K562 (cell line): ENCODE measurements at regions not wholly inside any gene's neighbourhood (a gene's known extent, or its start where the extent isn't known, plus 50 kb on each side); places are given as distances from the start of the nearest gene placed in this dataset.

Experiments
- COPS2 ChIP-seq: fragments of 450-650 bp; conservative IDR thresholded peaks from 2 replicates; pipeline ENCODE4 v1.6.1; 2016; ENCODE audit warnings: mild to moderate bottlenecking, moderate library complexity
- NFE2L1 ChIP-seq: fragments of 450-650 bp; IDR thresholded peaks from 2 replicates; pipeline ENCODE4 v1.6.1; 2016; ENCODE audit warnings: missing genetic modification characterization, low read depth, mild to moderate bottlenecking, missing compliant biosample characterization, moderate library complexity, borderline replicate concordance
- SMAD3 ChIP-seq: fragments of 450-650 bp; formaldehyde crosslinking; conservative IDR thresholded peaks from 2 replicates; pipeline ENCODE4 v1.4.0; 2020; ENCODE audit warnings: mild to moderate bottlenecking
- ZNF445 ChIP-seq: fragments of 250-450 bp; sonication (Bioruptor Pico); IDR thresholded peaks from 2 replicates; pipeline ENCODE4 v1.4.0; 2020; ENCODE audit warnings: low read depth, mild to moderate bottlenecking, moderate library complexity
- TF ChIP-seq, protein P1 (sequence below): fragments of 250-450 bp; sonication (Bioruptor Pico); IDR thresholded peaks from 2 replicates; pipeline ENCODE4 v1.8.0; 2021; ENCODE audit warnings: mild to moderate bottlenecking, moderate library complexity
- TF ChIP-seq, protein P2 (sequence below), 3 experiments: IDR thresholded peaks in 2 of 3; conservative IDR thresholded peaks in 1 of 3; 2 replicates each; pipeline ENCODE4 v1.5.1; 2011 to 2012; ENCODE audit warnings: low read length in 3 of 3, mild to moderate bottlenecking in 3 of 3, control low read depth in 2 of 3, improper control_type of control experiment in 1 of 3, inconsistent platforms in 1 of 3, low read depth in 1 of 3, mixed read lengths in 1 of 3, moderate library complexity in 1 of 3; ENCODE audit not compliant: insufficient read depth in 2 of 3

DNA sequence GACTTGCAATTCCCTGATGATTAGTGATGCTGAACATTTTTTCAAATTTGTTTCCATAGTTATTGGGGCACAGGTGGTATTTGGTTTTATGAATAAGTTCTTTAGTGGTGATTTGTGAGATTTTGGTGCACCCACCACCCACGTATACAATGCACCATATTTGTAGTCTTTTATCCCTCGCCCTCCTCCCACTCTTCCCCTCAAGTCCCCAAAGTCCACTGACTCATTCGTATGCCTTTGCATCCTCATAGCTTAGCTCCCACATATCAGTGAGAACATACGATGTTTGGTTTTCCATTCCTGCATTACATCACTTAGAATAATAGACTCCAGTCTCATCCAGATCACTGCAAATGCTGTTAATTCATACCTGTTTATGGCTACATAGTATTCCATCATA, 167.3 kb downstream of the MYLK4 start:
- TF ChIP-seq, protein P1, sequence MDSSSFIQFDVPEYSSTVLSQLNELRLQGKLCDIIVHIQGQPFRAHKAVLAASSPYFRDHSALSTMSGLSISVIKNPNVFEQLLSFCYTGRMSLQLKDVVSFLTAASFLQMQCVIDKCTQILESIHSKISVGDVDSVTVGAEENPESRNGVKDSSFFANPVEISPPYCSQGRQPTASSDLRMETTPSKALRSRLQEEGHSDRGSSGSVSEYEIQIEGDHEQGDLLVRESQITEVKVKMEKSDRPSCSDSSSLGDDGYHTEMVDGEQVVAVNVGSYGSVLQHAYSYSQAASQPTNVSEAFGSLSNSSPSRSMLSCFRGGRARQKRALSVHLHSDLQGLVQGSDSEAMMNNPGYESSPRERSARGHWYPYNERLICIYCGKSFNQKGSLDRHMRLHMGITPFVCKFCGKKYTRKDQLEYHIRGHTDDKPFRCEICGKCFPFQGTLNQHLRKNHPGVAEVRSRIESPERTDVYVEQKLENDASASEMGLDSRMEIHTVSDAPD (CRISPR knock-in tag), result no peak
- TF ChIP-seq COPS2, result no peak
- TF ChIP-seq ZNF445, result no peak
- no peak for TF ChIP-seq SMAD3 (CRISPR knock-in tag)
- TF ChIP-seq NFE2L1 (tag), result no peak
- TF ChIP-seq, protein P2, sequence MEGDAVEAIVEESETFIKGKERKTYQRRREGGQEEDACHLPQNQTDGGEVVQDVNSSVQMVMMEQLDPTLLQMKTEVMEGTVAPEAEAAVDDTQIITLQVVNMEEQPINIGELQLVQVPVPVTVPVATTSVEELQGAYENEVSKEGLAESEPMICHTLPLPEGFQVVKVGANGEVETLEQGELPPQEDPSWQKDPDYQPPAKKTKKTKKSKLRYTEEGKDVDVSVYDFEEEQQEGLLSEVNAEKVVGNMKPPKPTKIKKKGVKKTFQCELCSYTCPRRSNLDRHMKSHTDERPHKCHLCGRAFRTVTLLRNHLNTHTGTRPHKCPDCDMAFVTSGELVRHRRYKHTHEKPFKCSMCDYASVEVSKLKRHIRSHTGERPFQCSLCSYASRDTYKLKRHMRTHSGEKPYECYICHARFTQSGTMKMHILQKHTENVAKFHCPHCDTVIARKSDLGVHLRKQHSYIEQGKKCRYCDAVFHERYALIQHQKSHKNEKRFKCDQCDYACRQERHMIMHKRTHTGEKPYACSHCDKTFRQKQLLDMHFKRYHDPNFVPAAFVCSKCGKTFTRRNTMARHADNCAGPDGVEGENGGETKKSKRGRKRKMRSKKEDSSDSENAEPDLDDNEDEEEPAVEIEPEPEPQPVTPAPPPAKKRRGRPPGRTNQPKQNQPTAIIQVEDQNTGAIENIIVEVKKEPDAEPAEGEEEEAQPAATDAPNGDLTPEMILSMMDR (IDR thresholded peaks at IDR 0.05 in 2 of 3, conservative IDR thresholded peaks at IDR 0.05 in 1 of 3; ENCODE audit: insufficient read depth in 2 of 3, low read depth in 1 of 3, low read length in 3 of 3), result no peak
